ENCODE measurements at regions not wholly inside any gene's neighbourhood (a gene's known extent, or its start where the extent isn't known, plus 50 kb on each side); places are given as distances from the start of the nearest gene placed in this dataset.

- TF ChIP-seq CTCF (conservative IDR thresholded peaks at IDR 0.05; ENCODE audit: low read length) (no peak), EZH2phosphoT487 (IDR thresholded peaks at IDR 0.05; ENCODE audit: borderline replicate concordance) (no peak)
These were observed 157.4 kb upstream of the LYZL2 start for GRCh38 chr10:30786906-30787305.
